ENCODE measurements at regions not wholly inside any gene's neighbourhood (a gene's known extent, or its start where the extent isn't known, plus 50 kb on each side); places are given as distances from the start of the nearest gene placed in this dataset.
"Not testable (repeated sequence)": the region's sequence is repeated elsewhere in the genome, so short reads cannot be mapped to it uniquely, and the experiment has no call there.

DNA sequence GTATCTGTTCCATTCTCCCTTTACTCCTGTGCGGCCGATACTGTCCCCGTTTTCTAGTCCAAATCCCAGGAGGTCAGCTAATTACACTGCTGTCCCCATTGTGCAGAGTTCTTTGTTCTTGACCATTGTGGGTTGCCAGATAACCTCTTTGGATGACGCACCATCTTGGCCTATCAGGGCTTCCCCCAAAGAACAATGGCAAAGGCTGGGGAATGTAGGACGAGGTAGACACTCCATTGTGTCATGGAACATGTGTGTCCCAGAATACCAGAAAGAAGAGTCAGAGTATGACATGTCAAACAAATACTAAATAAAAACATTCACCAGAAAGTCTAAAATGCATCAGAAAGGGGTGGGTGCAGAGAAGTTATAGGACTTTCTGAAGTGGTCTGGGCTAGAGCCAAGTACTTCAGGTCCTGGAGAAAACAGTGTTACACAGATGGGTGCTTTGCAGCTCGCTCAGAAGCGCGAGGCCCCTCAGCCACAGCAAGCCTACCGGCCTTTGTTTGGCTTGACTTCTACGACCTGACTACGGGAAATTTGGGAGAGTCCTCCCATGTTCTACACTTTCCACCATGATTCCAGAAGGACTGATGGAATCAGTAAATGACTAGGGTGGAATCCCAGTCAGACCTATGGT lies 83.2 kb upstream of the SSBP2 start:
- no peak for DNase-seq (ENCODE audit: low read depth)

DNA sequence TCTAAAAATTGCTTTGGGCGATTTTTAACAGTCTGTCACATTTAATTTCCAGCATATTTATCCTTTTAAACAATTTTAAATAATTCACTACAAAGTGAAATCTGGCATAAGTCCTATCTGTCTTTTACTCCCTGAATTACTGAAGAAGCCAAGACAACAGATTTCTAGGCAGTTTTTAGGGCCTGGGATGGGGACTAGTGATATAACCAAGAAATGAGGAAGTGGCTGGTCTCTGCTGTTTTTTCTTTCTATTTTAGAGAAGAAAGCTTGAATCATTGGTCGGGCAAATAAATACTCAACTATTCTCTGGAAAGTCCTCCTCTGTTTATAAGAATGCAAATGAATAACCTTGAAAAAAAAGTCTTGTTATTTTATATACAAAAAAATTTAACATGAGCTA lies 79.7 kb upstream of the SSBP2 start:
- TF ChIP-seq, protein P1, sequence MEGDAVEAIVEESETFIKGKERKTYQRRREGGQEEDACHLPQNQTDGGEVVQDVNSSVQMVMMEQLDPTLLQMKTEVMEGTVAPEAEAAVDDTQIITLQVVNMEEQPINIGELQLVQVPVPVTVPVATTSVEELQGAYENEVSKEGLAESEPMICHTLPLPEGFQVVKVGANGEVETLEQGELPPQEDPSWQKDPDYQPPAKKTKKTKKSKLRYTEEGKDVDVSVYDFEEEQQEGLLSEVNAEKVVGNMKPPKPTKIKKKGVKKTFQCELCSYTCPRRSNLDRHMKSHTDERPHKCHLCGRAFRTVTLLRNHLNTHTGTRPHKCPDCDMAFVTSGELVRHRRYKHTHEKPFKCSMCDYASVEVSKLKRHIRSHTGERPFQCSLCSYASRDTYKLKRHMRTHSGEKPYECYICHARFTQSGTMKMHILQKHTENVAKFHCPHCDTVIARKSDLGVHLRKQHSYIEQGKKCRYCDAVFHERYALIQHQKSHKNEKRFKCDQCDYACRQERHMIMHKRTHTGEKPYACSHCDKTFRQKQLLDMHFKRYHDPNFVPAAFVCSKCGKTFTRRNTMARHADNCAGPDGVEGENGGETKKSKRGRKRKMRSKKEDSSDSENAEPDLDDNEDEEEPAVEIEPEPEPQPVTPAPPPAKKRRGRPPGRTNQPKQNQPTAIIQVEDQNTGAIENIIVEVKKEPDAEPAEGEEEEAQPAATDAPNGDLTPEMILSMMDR (IDR thresholded peaks at IDR 0.05; ENCODE audit: low read depth, low read length, missing control alignments) = no peak
- DNase-seq (ENCODE audit: low read depth) = no peak
- no peak overlapping the region for H3K4me3 ChIP-seq (ENCODE audit: low read depth, low read length)

More for the DNA sequence above, 83.2 kb upstream of the SSBP2 start:
- TF ChIP-seq, protein P1 (IDR thresholded peaks at IDR 0.05; ENCODE audit: low read depth, low read length, missing control alignments) = no peak
- H3K4me3 ChIP-seq (ENCODE audit: low read depth, low read length) = no peak overlapping the region

DNA sequence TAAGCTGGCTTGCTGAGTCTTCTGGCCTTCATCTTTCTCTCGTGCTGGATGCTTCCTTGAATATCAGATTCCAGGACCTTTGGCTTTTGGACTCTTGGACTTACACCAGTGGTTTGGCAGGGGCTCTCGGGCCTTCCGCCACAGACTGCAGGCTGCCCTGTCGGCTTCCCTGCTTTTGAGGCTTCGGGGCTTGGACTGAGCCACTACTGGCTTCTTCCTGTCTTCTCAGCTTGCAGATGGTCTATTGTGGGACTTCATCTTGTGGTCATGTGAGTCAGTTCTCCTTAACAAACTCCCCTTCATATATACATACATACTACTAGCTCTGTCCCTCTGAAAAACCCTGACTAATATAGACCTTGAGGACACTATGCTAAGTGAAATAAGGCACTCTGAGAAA lies 78.3 kb upstream of the SSBP2 start:
- TF ChIP-seq, protein P1 (IDR thresholded peaks at IDR 0.05; ENCODE audit: low read depth, low read length, missing control alignments) = no peak
- H3K4me3 ChIP-seq (ENCODE audit: low read depth, low read length) = no peak overlapping the region
- no peak for DNase-seq (ENCODE audit: low read depth)

DNA sequence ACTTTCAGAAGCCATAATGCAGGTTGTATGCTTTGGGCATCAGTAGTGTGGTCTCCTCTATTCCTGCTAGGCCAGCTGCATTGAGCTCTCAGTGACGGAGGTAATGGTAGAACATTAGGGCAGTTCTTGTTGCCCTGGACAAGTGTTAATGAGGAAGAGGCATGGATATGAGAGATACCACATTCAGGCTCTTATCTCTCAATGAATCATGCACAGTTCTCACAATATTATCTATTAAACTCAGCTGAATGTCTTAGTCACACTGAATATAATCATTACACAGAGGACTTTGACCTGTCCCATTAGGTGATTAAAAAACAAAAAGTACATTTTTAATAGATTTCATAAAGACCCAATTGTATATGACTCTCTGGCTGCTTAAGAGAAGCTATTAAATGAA lies 76.6 kb upstream of the SSBP2 start:
- DNase-seq (ENCODE audit: low read depth) = no peak
- TF ChIP-seq, protein P1 (IDR thresholded peaks at IDR 0.05; ENCODE audit: low read depth, low read length, missing control alignments) = no peak
- no peak overlapping the region for H3K4me3 ChIP-seq (ENCODE audit: low read depth, low read length)

GRCh38 chr5:81826128-81826527 lies 75.2 kb upstream of the SSBP2 start:
- TF ChIP-seq, protein P1 (IDR thresholded peaks at IDR 0.05; ENCODE audit: low read depth, low read length, missing control alignments) = no peak
- H3K4me3 ChIP-seq (ENCODE audit: low read depth, low read length) = no peak overlapping the region
- DNase-seq (ENCODE audit: low read depth) = no peak

- TF ChIP-seq, protein P1 (IDR thresholded peaks at IDR 0.05; ENCODE audit: low read depth, low read length, missing control alignments) = no peak
- DNase-seq (ENCODE audit: low read depth) = no peak
- H3K4me3 ChIP-seq (ENCODE audit: low read depth, low read length) = no peak overlapping the region
Measured at GRCh38 chr5:81825237-81825636, 74.3 kb upstream of the SSBP2 start.

- not testable (repeated sequence) for DNase-seq (ENCODE audit: low read depth); H3K4me3 ChIP-seq (ENCODE audit: low read depth, low read length)
Measured at GRCh38 chr5:81823736-81824135, 72.8 kb upstream of the SSBP2 start.
